PC-9 (cell line): ENCODE measurements at regions not wholly inside any gene's neighbourhood (a gene's known extent, or its start where the extent isn't known, plus 50 kb on each side); places are given as distances from the start of the nearest gene placed in this dataset.
"Not testable (repeated sequence)": the region's sequence is repeated elsewhere in the genome, so short reads cannot be mapped to it uniquely, and the experiment has no call there.

Experiments used
- CTCF ChIP-seq: fragments of 200-600 bp; sonication (generic); conservative IDR thresholded peaks from 2 replicates; pipeline ENCODE4 v1.6.1; 2017; ENCODE audit warnings: mixed run types, antibody characterized with exemption, mild to moderate bottlenecking, moderate library complexity
- EZH2 ChIP-seq: fragments of 200-600 bp; sonication (generic); IDR thresholded peaks from 2 replicates; pipeline ENCODE4 v1.8.0; 2017; ENCODE audit warnings: antibody characterized with exemption, low read depth

DNA sequence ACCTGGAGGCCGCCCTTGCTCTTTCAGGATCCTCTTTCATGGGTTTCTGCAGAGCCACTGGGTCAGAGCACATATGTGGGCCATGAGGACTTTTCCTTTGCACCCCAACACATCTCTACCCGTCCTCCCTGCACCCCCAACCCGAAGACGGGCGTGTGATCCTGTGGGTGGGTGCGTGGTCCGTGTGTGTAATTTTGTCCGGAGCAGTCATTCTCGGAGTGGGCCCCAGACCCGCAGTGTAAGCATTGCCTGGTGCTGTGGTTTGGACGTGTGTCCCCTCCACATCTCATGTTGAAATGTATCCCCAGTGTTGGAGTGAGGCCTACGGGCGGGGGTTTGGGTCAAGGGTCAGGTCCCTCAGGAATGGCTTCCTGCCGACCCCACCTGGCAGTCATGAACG lies 203.9 kb upstream of the ZNF469 start:
- TF ChIP-seq CTCF, EZH2: not testable (repeated sequence)
